ENCODE measurements at regions not wholly inside any gene's neighbourhood (a gene's known extent, or its start where the extent isn't known, plus 50 kb on each side); places are given as distances from the start of the nearest gene placed in this dataset.

DNA sequence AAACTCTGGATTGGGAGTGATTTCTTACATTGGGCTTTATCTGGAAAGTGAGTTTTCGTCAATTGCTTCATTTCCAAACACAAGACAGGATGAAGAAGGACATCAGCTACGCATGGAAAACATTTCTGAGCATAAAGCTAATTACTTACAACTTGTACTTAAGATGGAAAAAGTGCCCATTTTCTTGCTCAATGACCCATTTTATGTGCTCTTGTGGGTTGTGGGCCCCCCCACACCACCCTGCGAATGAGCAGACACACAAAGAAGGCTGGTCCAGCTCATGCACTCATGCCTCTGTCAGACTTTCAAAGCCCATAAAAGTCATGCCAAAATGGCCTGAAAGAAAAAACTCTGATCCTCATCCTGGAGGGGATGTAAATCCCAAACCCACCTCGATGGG, 663.0 kb downstream of the AJAP1 start:
- Histone ChIP-seq H3K9me3 (ENCODE audit: low read length) (no peaks in the 10 kb centered on the region), H3K27ac (ENCODE audit: low read length) (no peak overlapping the region), H3K9me2 (replicated peaks; ENCODE audit: low read length) (no peaks in the 10 kb centered on the region), H3K4me1 (ENCODE audit: insufficient read depth, low read length) (no peaks in the 10 kb centered on the region), H3K4me2 (ENCODE audit: low read length) (no peak overlapping the region), H3F3A (ENCODE audit: low read length, unreplicated experiment) (no peaks in the 10 kb centered on the region), H3K4me3 (ENCODE audit: low read length) (no peak overlapping the region), H3K36me3 (ENCODE audit: low read depth, low read length) (no peaks in the 10 kb centered on the region), H3K9ac (ENCODE audit: low read length) (no peak overlapping the region), H2AFZ (ENCODE audit: low read length) (no peak overlapping the region), H4K20me1 (ENCODE audit: low read length) (no peaks in the 10 kb centered on the region), H3K27me3 (ENCODE audit: low read length) (peaks cover 15% of the 10 kb centered on the region), H3K79me2 (ENCODE audit: low read length) (no peaks in the 10 kb centered on the region)
- ChIA-PET POLR2A (ENCODE audit: unreplicated experiment) (no interaction called here), CTCF (no interaction called here)
- DNase-seq (no peak), ATAC-seq (no peak)
- no peak for TF ChIP-seq EZH2 (IDR thresholded peaks at IDR 0.05; ENCODE audit: low read length, unreplicated experiment)
- no peak for TF ChIP-seq CTCF (conservative IDR thresholded peaks at IDR 0.05; ENCODE audit: low read depth, low read length)
- no peak for TF ChIP-seq EZH2phosphoT487 (IDR thresholded peaks at IDR 0.05; ENCODE audit: borderline replicate concordance, low read length)
- no TSS peak for BruUV-seq (replicated peaks)
- intact Hi-C loops (cut with micrococcal nuclease): no loop called here

GRCh38 chr1:5312862-5313261, 658.5 kb downstream of the AJAP1 start:
- no peaks in the 10 kb centered on the region for H3K4me1 ChIP-seq (ENCODE audit: insufficient read depth, low read length)
- H3K27ac ChIP-seq (ENCODE audit: low read length): no peak overlapping the region
- no TSS peak for BruUV-seq (replicated peaks)
- H3K9ac ChIP-seq (ENCODE audit: low read length): no peak overlapping the region
- no peak overlapping the region for H3K4me3 ChIP-seq (ENCODE audit: low read length)
- no peaks in the 10 kb centered on the region for H3K36me3 ChIP-seq (ENCODE audit: low read depth, low read length)
- no peak overlapping the region for H3K4me2 ChIP-seq (ENCODE audit: low read length)
- H3K27me3 ChIP-seq (ENCODE audit: low read length): peaks cover 50% of the 10 kb centered on the region
- H2AFZ ChIP-seq (ENCODE audit: low read length): no peak overlapping the region
- no peak for TF ChIP-seq CTCF (conservative IDR thresholded peaks at IDR 0.05; ENCODE audit: low read depth, low read length)
- no peak for TF ChIP-seq EZH2phosphoT487 (IDR thresholded peaks at IDR 0.05; ENCODE audit: borderline replicate concordance, low read length)
- no peak for TF ChIP-seq EZH2 (IDR thresholded peaks at IDR 0.05; ENCODE audit: low read length, unreplicated experiment)
- H4K20me1 ChIP-seq (ENCODE audit: low read length): no peaks in the 10 kb centered on the region
- H3K9me2 ChIP-seq (replicated peaks; ENCODE audit: low read length): no peaks in the 10 kb centered on the region
- H3F3A ChIP-seq (ENCODE audit: low read length, unreplicated experiment): no peaks in the 10 kb centered on the region
- ChIA-PET POLR2A (ENCODE audit: unreplicated experiment) (no interaction called here), CTCF (no interaction called here)
- intact Hi-C loops (cut with micrococcal nuclease): no loop called here
- H3K79me2 ChIP-seq (ENCODE audit: low read length): no peaks in the 10 kb centered on the region
- H3K9me3 ChIP-seq (ENCODE audit: low read length): no peaks in the 10 kb centered on the region
- DNase-seq: peak; percentile 10
- peak; percentile 59 for ATAC-seq

DNA sequence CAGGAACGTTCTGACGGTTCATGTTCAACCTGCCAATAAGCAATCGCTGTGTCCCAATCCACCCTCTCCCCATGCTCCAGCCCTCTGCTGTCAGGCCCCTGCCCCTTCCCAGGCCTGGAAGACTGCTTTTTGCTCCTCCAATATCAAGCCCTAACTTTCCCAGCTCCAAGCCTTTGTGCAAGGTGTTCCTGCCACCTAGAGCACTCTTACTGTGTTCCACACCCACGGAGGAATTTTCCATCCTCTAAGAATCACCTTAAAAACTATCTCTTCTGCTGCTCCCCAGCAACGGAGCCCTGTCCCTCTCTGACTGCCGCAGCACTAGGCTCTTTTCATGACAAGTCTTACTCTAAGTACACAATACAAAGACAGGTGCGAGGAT, 657.9 kb downstream of the AJAP1 start:
- TF ChIP-seq EZH2 (IDR thresholded peaks at IDR 0.05; ENCODE audit: low read length, unreplicated experiment) (no peak), EZH2phosphoT487 (IDR thresholded peaks at IDR 0.05; ENCODE audit: borderline replicate concordance, low read length) (no peak), CTCF (conservative IDR thresholded peaks at IDR 0.05; ENCODE audit: low read depth, low read length) (no peak)
- H3K4me2 ChIP-seq (ENCODE audit: low read length): no peak overlapping the region
- no peak overlapping the region for H3K27ac ChIP-seq (ENCODE audit: low read length)
- intact Hi-C loops (cut with micrococcal nuclease): no loop called here
- ATAC-seq (no peak), DNase-seq (no peak)
- no peaks in the 10 kb centered on the region for H3K9me3 ChIP-seq (ENCODE audit: low read length)
- H3F3A ChIP-seq (ENCODE audit: low read length, unreplicated experiment): no peaks in the 10 kb centered on the region
- H2AFZ ChIP-seq (ENCODE audit: low read length): no peak overlapping the region
- ChIA-PET POLR2A (ENCODE audit: unreplicated experiment) (no interaction called here), CTCF (no interaction called here)
- BruUV-seq (replicated peaks): no TSS peak
- no peaks in the 10 kb centered on the region for H3K36me3 ChIP-seq (ENCODE audit: low read depth, low read length)
- no peak overlapping the region for H3K4me3 ChIP-seq (ENCODE audit: low read length)
- H3K4me1 ChIP-seq (ENCODE audit: insufficient read depth, low read length): no peaks in the 10 kb centered on the region
- H3K79me2 ChIP-seq (ENCODE audit: low read length): no peaks in the 10 kb centered on the region
- peaks cover 53% of the 10 kb centered on the region for H3K27me3 ChIP-seq (ENCODE audit: low read length)
- no peaks in the 10 kb centered on the region for H4K20me1 ChIP-seq (ENCODE audit: low read length)
- H3K9me2 ChIP-seq (replicated peaks; ENCODE audit: low read length): no peaks in the 10 kb centered on the region
- H3K9ac ChIP-seq (ENCODE audit: low read length): no peak overlapping the region
